GM12878 (cell line): ENCODE measurements at regions not wholly inside any gene's neighbourhood (a gene's known extent, or its start where the extent isn't known, plus 50 kb on each side); places are given as distances from the start of the nearest gene placed in this dataset.

Experiments used
- ATAC-seq: fragments of 200-7000 bp; cut with Tn5 transposase; 3 replicates; pipeline ENCODE4 v1.9.1; 2020; ENCODE audit warnings: mild to moderate bottlenecking, moderate library complexity
- BruUV-seq: library from RNA; stranded (reverse); fragments of 400-500 nt; replicated peaks from 2 replicates; lab custom pipeline; 2021; lab: Mats Ljungman, UMichigan
- CTCF ChIA-PET: fragments of 300-600 bp; sonication (Branson Sonifier 250); formaldehyde crosslinking; extraction: SDS; loops from one replicate; lab custom pipeline; 2021; ENCODE audit warnings: inconsistent platforms; lab: Yijun Ruan, JAX
- POLR2A ChIA-PET: fragments of 350-600 bp; formaldehyde crosslinking; extraction: SDS; loops from one replicate; lab custom pipeline; 2021; ENCODE audit warnings: inconsistent platforms; lab: Charles Lee
- RAD21 ChIA-PET: fragments of 300-600 bp; sonication (Branson Sonifier 250); formaldehyde crosslinking; loops from one replicate; lab custom pipeline; 2023; ENCODE audit warnings: antibody characterized with exemption; ENCODE audit not compliant: unreplicated experiment; lab: Charles Lee
- SMC1A ChIA-PET: fragments of 300-600 bp; sonication (Branson Sonifier 250); formaldehyde crosslinking; loops from one replicate; lab custom pipeline; 2023; ENCODE audit not compliant: unreplicated experiment, uncharacterized antibody; lab: Charles Lee
- DNase-seq: peaks from one replicate; pipeline ENCODE4 v3.0.0-alpha.2; 2011; ENCODE audit warnings: low read depth, low spot score
- FAIRE-seq: peaks from 3 replicates; lab custom pipeline; 2011; peaks lifted over from hg19 to GRCh38; lab: Jason Lieb, UNC
- H2AFZ ChIP-seq: 2 replicates; pipeline ENCODE4 v1.6.0; 2011; ENCODE audit warnings: low read depth, low read length, control low read depth; ENCODE audit not compliant: control insufficient read depth
- H3K27ac ChIP-seq: 2 replicates; pipeline ENCODE4 v1.5.1; 2011; ENCODE audit warnings: control low read depth; ENCODE audit not compliant: control insufficient read depth, insufficient read depth
- H3K27me3 ChIP-seq, 2 experiments: replicated peaks in 1 of 2; 2 replicates each; pipeline versions ENCODE4 v1.6.0 to v1.6.1; 2011; ENCODE audit warnings: low read length in 1 of 2; ENCODE audit not compliant: control insufficient read depth in 2 of 2, insufficient read depth in 2 of 2
- H3K36me3 ChIP-seq, 2 experiments: 2 replicates each; pipeline ENCODE4 v1.5.1; 2011; ENCODE audit warnings: low read length in 1 of 2; ENCODE audit not compliant: control insufficient read depth in 2 of 2, insufficient read depth in 2 of 2
- H3K4me1 ChIP-seq: 2 replicates; pipeline ENCODE4 v1.6.1; 2011; ENCODE audit warnings: mild to moderate bottlenecking, low read length, moderate library complexity, mixed read lengths; ENCODE audit not compliant: control insufficient read depth, insufficient read depth
- H3K4me2 ChIP-seq: 2 replicates; pipeline ENCODE4 v1.6.0; 2011; ENCODE audit warnings: control low read depth; ENCODE audit not compliant: control insufficient read depth, insufficient read depth
- H3K4me3 ChIP-seq: fragments of 200-600 bp; sonication (generic); 2 replicates; pipeline ENCODE4 v1.5.1; 2016
- H3K79me2 ChIP-seq: 2 replicates; pipeline ENCODE4 v1.6.0; 2011; ENCODE audit warnings: low read length; ENCODE audit not compliant: control insufficient read depth, insufficient read depth
- H3K9ac ChIP-seq: 2 replicates; pipeline ENCODE4 v1.8.0; 2011; ENCODE audit warnings: low read length, control low read depth, mixed read lengths; ENCODE audit not compliant: control insufficient read depth, insufficient read depth
- H3K9me3 ChIP-seq: replicated peaks from 3 replicates; pipeline ENCODE4 v1.5.1; 2011; ENCODE audit warnings: mild to moderate bottlenecking, low read length; ENCODE audit not compliant: control insufficient read depth, insufficient read depth
- H4K20me1 ChIP-seq: 2 replicates; pipeline ENCODE4 v1.6.0; 2011; ENCODE audit not compliant: control insufficient read depth, insufficient read depth
- PML ChIP-seq: IDR thresholded peaks from 2 replicates; pipeline ENCODE4 v1.6.1; 2012; ENCODE audit warnings: low read length, inconsistent platforms
- PRDM15 ChIP-seq: fragments of 450-650 bp; formaldehyde crosslinking; IDR thresholded peaks from 2 replicates; pipeline ENCODE4 v1.4.0; 2020; ENCODE audit warnings: mild to moderate bottlenecking, moderate library complexity
- SKIL ChIP-seq: fragments of 450-650 bp; IDR thresholded peaks from 2 replicates; pipeline ENCODE4 v1.6.1; 2017; ENCODE audit warnings: mild to moderate bottlenecking, low read depth, inconsistent platforms; ENCODE audit not compliant: poor library complexity, severe bottlenecking
- SPI1 ChIP-seq: IDR thresholded peaks from 2 replicates; pipeline ENCODE4 v1.6.1; 2011; ENCODE audit warnings: low read depth, mild to moderate bottlenecking, low read length, moderate library complexity, borderline replicate concordance; ENCODE audit not compliant: insufficient read depth
- USF2 ChIP-seq: IDR thresholded peaks from 2 replicates; pipeline ENCODE4 v1.6.1; 2011; ENCODE audit warnings: low read depth, low read length, improper control_type of control experiment, borderline replicate concordance
- ZNF384 ChIP-seq: IDR thresholded peaks from 2 replicates; pipeline ENCODE4 v1.6.1; 2012; ENCODE audit warnings: low read depth, mild to moderate bottlenecking, low read length, improper control_type of control experiment, borderline replicate concordance
- WGBS: methylation state at CpG from one replicate; pipeline ENCODE4 v1.1.6; 2016; ENCODE audit warnings: low lambda C conversion rate; ENCODE audit not compliant: insufficient replicate concordance, insufficient coverage; ENCODE audit errors: missing lambda C conversion rate; 5-methylcytosine and 5-hydroxymethylcytosine counted together
- in situ Hi-C: fragments of 300-500 bp; cut with MboI; formaldehyde crosslinking; loops from 9 replicates; pipeline ENCODE4 v1.14.3; 2018; ENCODE audit warnings: mixed read lengths
- intact Hi-C: fragments of 100-400 bp; cut with micrococcal nuclease; formaldehyde crosslinking; loops from one replicate; pipeline ENCODE4 v1.14.2; 2022; ENCODE audit not compliant: unreplicated experiment

GRCh38 chr10:4623757-4624420 lies 202.1 kb upstream of the AKR1E2 start (continued):
- no peak for TF ChIP-seq PRDM15 (CRISPR knock-in tag)

GRCh38 chr10:4623200-4623599 lies 202.8 kb upstream of the AKR1E2 start:
- ChIA-PET POLR2A (no interaction called here), SMC1A (no interaction called here), RAD21 (no interaction called here), CTCF (no interaction called here)
- H4K20me1 ChIP-seq, result no peaks in the 10 kb centered on the region
- no peaks in the 10 kb centered on the region for H3K4me1 ChIP-seq
- no peak; the same call in 1 of the 3 replicates for ATAC-seq
- peak; percentile 10; the same call in 1 of the 2 replicates for TF ChIP-seq SPI1
- TF ChIP-seq PML, result no peak
- peak; percentile 60 for TF ChIP-seq ZNF384
- TF ChIP-seq SKIL, result no peak
- TF ChIP-seq USF2, result no peak
- in situ Hi-C loops, result no loop called here
- H3K27me3 ChIP-seq, result no peaks in the 10 kb centered on the region
- intact Hi-C loops, result no loop called here
- H3K4me2 ChIP-seq, result no peak overlapping the region
- H3K36me3 ChIP-seq, result no peaks in the 10 kb centered on the region
- no peak overlapping the region for H2AFZ ChIP-seq
- no TSS peak for BruUV-seq
- H3K9ac ChIP-seq, result no peak overlapping the region
- no peak overlapping the region for H3K4me3 ChIP-seq
- H3K27ac ChIP-seq, result no peak overlapping the region
- no peak for DNase-seq
- H3K79me2 ChIP-seq, result no peaks in the 10 kb centered on the region
- 27% methylated on average over 7 of the region's 7 CpGs for WGBS
- H3K9me3 ChIP-seq, result peaks cover 3% of the 10 kb centered on the region; the same call in 2 of the 3 replicates
- FAIRE-seq, result no peak
